Psoas muscle (tissue), 7 donors: ENCODE measurements at regions not wholly inside any gene's neighbourhood (a gene's known extent, or its start where the extent isn't known, plus 50 kb on each side); places are given as distances from the start of the nearest gene placed in this dataset.

Experiments
- ATAC-seq, 4 donors: fragments of 200-7000 bp; cut with Tn5 transposase; one replicate each; pipeline ENCODE4 v1.9.1; 2020; ENCODE audit warnings: moderate library complexity in 3 of 4, mild to moderate bottlenecking in 2 of 4
- DNase-seq, 2 donors: peaks; one replicate each; pipeline ENCODE4 v3.0.0-alpha.2; 2020
- H3K27ac ChIP-seq: fragments of 200-600 bp; one replicate; pipeline ENCODE4 v1.8.0; 2022
- H3K27me3 ChIP-seq, 3 donors: fragments of 200-600 bp in 1 of 3; one replicate each; pipeline versions ENCODE4 v1.6.1 to v1.8.0; 2013 to 2022; ENCODE audit warnings: low read length in 2 of 3, mild to moderate bottlenecking in 2 of 3, moderate library complexity in 1 of 3; ENCODE audit not compliant: insufficient read depth in 3 of 3
- H3K36me3 ChIP-seq, 2 donors: fragments of 200-600 bp in 1 of 2; one replicate each; pipeline versions ENCODE4 v1.6.1 to v1.8.0; 2013 to 2022; ENCODE audit warnings: low read depth in 1 of 2, mild to moderate bottlenecking in 1 of 2, moderate library complexity in 1 of 2; ENCODE audit not compliant: insufficient read depth in 1 of 2
- H3K4me1 ChIP-seq: fragments of 200-600 bp; one replicate; pipeline ENCODE4 v1.8.0; 2022
- H3K4me3 ChIP-seq: fragments of 200-600 bp; one replicate; pipeline ENCODE4 v1.8.0; 2022; ENCODE audit warnings: mild to moderate bottlenecking
- H3K9me3 ChIP-seq: fragments of 200-600 bp; one replicate; pipeline ENCODE4 v1.8.0; 2022
- WGBS, 3 donors: extraction: QIAGEN DNeasy Blood & Tissue Kit; methylation state at CpG; one replicate each; pipeline versions ENCODE4 v1.1.6 to v1.1.7; 2013; 5-methylcytosine and 5-hydroxymethylcytosine counted together
- intact Hi-C, 2 donors: fragments of 100-400 bp; cut with DNase I; formaldehyde crosslinking; loops; one replicate each; pipeline versions ENCODE4 v1.11.0 to v1.14.2; 2022
- TF ChIP-seq, protein P1 (sequence below): fragments of 200-600 bp; IDR thresholded peaks from one replicate; pipeline ENCODE4 v1.8.0; 2022; ENCODE audit warnings: antibody characterized with exemption
- donor health status: healthy with polysubstance abuse.
- donor health status: DM: no; HTN: no; CAD: no; lungs with moderate emphysema.
- donor health status: Bipolar disorder and iron deficiency.
- donor health status: healthy.
- donor health status: DM: yes; HTN: yes; CAD: no.
- donor health status: DM: no; HTN: no; CAD: no.
- donor health status: DM: yes; HTN: yes; CAD: no.

GRCh38 chr21:35297665-35298064 lies 248.6 kb upstream of the RUNX1 start:
- 75 to 83% (median 78%) methylated on average over 4 of the region's 4 CpGs for WGBS, 3 donors
- Histone ChIP-seq H3K4me1 (no peaks in the 10 kb centered on the region), H3K9me3 (no peaks in the 10 kb centered on the region), H3K27me3 (no peaks in the 10 kb centered on the region), H3K27ac (no peak overlapping the region), H3K4me3 (no peak overlapping the region), H3K36me3 (no peaks in the 10 kb centered on the region)
- DNase-seq = no peak
- TF ChIP-seq, protein P1, sequence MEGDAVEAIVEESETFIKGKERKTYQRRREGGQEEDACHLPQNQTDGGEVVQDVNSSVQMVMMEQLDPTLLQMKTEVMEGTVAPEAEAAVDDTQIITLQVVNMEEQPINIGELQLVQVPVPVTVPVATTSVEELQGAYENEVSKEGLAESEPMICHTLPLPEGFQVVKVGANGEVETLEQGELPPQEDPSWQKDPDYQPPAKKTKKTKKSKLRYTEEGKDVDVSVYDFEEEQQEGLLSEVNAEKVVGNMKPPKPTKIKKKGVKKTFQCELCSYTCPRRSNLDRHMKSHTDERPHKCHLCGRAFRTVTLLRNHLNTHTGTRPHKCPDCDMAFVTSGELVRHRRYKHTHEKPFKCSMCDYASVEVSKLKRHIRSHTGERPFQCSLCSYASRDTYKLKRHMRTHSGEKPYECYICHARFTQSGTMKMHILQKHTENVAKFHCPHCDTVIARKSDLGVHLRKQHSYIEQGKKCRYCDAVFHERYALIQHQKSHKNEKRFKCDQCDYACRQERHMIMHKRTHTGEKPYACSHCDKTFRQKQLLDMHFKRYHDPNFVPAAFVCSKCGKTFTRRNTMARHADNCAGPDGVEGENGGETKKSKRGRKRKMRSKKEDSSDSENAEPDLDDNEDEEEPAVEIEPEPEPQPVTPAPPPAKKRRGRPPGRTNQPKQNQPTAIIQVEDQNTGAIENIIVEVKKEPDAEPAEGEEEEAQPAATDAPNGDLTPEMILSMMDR = no peak
- no peak for ATAC-seq
- intact Hi-C loops = no loop called here

DNA sequence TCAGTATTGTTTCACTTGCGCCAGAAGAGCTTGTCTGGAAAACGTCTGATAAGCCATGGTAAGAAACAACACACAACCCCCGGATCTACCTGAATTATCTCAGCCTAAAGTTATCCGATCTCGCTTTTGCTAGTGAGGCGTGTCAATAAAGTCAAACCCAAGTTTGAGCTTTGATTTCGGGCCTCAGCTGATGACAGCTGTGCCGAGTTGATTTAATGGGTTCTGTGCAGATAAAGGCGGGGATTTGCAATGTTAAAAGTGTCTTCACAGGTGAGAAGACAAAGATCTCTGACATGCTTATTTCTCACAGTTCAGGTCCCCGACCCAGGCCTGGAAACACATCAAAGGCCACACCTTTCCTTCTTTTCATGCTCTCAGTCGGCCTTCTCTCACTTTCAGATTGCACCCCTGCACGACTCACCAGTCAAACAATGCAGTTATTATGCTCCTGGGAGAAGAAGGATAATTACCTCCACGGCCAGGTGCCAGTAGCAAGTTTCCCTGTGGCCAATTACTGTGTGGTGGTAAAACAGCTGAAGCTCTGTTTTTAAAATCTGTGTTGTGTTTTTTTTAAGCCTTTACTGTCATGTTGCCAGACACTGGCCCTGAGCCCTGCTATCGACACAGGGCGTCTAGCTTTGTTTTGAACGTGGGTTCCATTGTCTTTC lies 245.3 kb upstream of the RUNX1 start:
- H3K36me3 ChIP-seq = no peaks in the 10 kb centered on the region
- no peak for ATAC-seq
- H3K27ac ChIP-seq = no peak overlapping the region
- H3K4me1 ChIP-seq = no peaks in the 10 kb centered on the region
- WGBS, 3 donors = 29 to 45% (median 38%) methylated on average over 16 of the region's 16 CpGs
- intact Hi-C loops = no loop called here
- H3K9me3 ChIP-seq = no peaks in the 10 kb centered on the region
- no peak for DNase-seq
- TF ChIP-seq, protein P1 = no peak
- H3K4me3 ChIP-seq = no peak overlapping the region
- no peaks in the 10 kb centered on the region for H3K27me3 ChIP-seq

- Histone ChIP-seq H3K36me3 (no peaks in the 10 kb centered on the region), H3K4me3 (no peak overlapping the region), H3K4me1 (no peaks in the 10 kb centered on the region), H3K9me3 (peaks cover 4% of the 10 kb centered on the region), H3K27me3 (no peaks in the 10 kb centered on the region), H3K27ac (no peak overlapping the region)
- TF ChIP-seq, protein P1 = no peak
- 63 to 71% (median 71%) methylated on average over 3 of the region's 3 CpGs for WGBS, 3 donors
- intact Hi-C loops = no loop called here
- ATAC-seq = peak; percentile 54 to 78 (median 68)
- no peak for DNase-seq
Measured at GRCh38 chr21:35291973-35292627, 243.0 kb upstream of the RUNX1 start.

DNA sequence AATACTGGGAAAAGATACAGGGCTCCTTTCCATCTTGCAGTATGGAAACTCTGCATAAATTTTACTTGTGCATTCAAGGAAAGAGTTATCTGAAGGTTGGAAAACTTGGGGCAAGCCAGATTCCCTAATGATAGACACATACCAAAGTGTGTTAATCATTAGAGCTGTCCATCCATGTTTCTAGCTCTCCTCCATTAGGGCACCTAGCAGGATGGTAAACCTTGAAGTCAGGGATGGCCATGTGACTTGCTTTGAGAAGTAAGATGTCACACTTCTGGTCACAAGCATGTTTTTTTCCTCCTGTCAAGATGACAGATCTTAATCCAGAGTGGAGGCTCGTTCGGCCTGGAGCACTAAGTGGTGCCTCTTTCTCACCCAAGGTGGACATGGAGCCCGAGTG lies 241.9 kb upstream of the RUNX1 start:
- WGBS, 3 donors = 85 to 90% (median 85%) methylated on average over 3 of the region's 3 CpGs
- Histone ChIP-seq H3K36me3 (no peaks in the 10 kb centered on the region), H3K27me3 (no peaks in the 10 kb centered on the region), H3K4me1 (no peaks in the 10 kb centered on the region), H3K9me3 (peaks cover 4% of the 10 kb centered on the region), H3K27ac (no peak overlapping the region), H3K4me3 (no peak overlapping the region)
- TF ChIP-seq, protein P1 = no peak
- intact Hi-C loops = no loop called here
- DNase-seq (no peak), ATAC-seq (no peak)
